GM12865 (cell line): ENCODE measurements at regions not wholly inside any gene's neighbourhood (a gene's known extent, or its start where the extent isn't known, plus 50 kb on each side); places are given as distances from the start of the nearest gene placed in this dataset.

ENCODE experiments used
- DNase-seq: peaks from one replicate; pipeline ENCODE4 v3.0.0; 2010; ENCODE audit warnings: low read depth
- H3K4me3 ChIP-seq: 2 replicates; pipeline ENCODE4 v1.5.1; 2011; ENCODE audit warnings: mild to moderate bottlenecking, low read depth, low read length, control low read depth
- CTCF ChIP-seq: IDR thresholded peaks from 2 replicates; pipeline ENCODE4 v1.5.1; 2011; ENCODE audit warnings: low read length, control low read depth, low read depth, inconsistent platforms; ENCODE audit not compliant: insufficient read depth; ENCODE audit errors: missing control alignments

- no peak for TF ChIP-seq CTCF
- no peak overlapping the region for H3K4me3 ChIP-seq
- no peak for DNase-seq
Measured at GRCh38 chr2:7517088-7517487, 599.9 kb downstream of the RNF144A start.

- TF ChIP-seq CTCF: no peak
- DNase-seq: no peak
- H3K4me3 ChIP-seq: no peak overlapping the region
Measured at GRCh38 chr2:7517851-7518250, 600.6 kb downstream of the RNF144A start.

GRCh38 chr2:7523481-7524120 is 606.4 kb downstream of the RNF144A start:
- H3K4me3 ChIP-seq: no peak overlapping the region
- no peak for DNase-seq
- no peak for TF ChIP-seq CTCF

GRCh38 chr2:7524195-7524594 is 607.0 kb downstream of the RNF144A start:
- H3K4me3 ChIP-seq: no peak overlapping the region
- no peak for TF ChIP-seq CTCF
- DNase-seq: no peak

- no peak for DNase-seq
- no peak for TF ChIP-seq CTCF
- no peak overlapping the region for H3K4me3 ChIP-seq
Measured at GRCh38 chr2:7525746-7526145, 608.5 kb downstream of the RNF144A start.

GRCh38 chr2:7527165-7527722 is 610.0 kb downstream of the RNF144A start:
- DNase-seq: no peak
- TF ChIP-seq CTCF: no peak
- H3K4me3 ChIP-seq: no peak overlapping the region

GRCh38 chr2:7530001-7530400 is 612.8 kb downstream of the RNF144A start:
- peak; percentile 34 for DNase-seq
- H3K4me3 ChIP-seq: no peak overlapping the region
- no peak for TF ChIP-seq CTCF
